D721Med (cell line): ENCODE measurements at regions not wholly inside any gene's neighbourhood (a gene's known extent, or its start where the extent isn't known, plus 50 kb on each side); places are given as distances from the start of the nearest gene placed in this dataset.

Experiments
- DNase-seq: peaks from one replicate; pipeline ENCODE4 v3.0.0; 2011; ENCODE audit warnings: low spot score; ENCODE audit not compliant: insufficient read length
- FAIRE-seq: peaks from 2 replicates; lab custom pipeline; 2011; peaks lifted over from hg19 to GRCh38; lab: Jason Lieb, UNC
- CTCF ChIP-seq: IDR thresholded peaks from 2 replicates; pipeline ENCODE4 v1.5.1; 2012; ENCODE audit warnings: mild to moderate bottlenecking, control low read depth; ENCODE audit not compliant: insufficient read depth; ENCODE audit errors: missing control alignments

- no peak for TF ChIP-seq CTCF
- FAIRE-seq (no peak), DNase-seq (no peak)
Observed at GRCh38 chr6:147029923-147030322, 174.3 kb upstream of the STXBP5 start.

- DNase-seq (no peak), FAIRE-seq (no peak)
- no peak for TF ChIP-seq CTCF
Observed at GRCh38 chr6:147033267-147033666, 170.9 kb upstream of the STXBP5 start.

DNA sequence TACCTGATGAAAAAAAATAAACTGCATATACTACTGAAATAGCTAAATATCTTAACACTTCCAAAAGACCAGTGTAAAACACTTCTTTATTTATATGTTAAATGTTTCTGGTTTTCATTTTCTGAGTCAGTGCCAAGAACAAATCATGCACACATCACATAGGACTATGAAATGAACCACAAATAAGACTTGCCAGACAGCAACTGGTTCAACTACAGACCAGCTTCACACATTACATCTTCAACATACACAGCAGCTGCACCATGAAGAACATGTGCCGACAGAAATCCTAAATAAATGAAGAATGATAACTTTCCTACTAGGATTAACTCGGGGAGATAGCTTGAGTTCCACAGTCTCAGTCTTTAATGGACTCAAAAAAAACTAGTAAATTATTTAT lies 168.3 kb upstream of the STXBP5 start:
- no peak for TF ChIP-seq CTCF
- FAIRE-seq (no peak), DNase-seq (no peak)

GRCh38 chr6:147037881-147038280 lies 166.3 kb upstream of the STXBP5 start:
- FAIRE-seq (no peak), DNase-seq (no peak)
- TF ChIP-seq CTCF = no peak

- FAIRE-seq (no peak), DNase-seq (no peak)
- no peak for TF ChIP-seq CTCF
Observed at GRCh38 chr6:147040121-147040910, 163.9 kb upstream of the STXBP5 start.

DNA sequence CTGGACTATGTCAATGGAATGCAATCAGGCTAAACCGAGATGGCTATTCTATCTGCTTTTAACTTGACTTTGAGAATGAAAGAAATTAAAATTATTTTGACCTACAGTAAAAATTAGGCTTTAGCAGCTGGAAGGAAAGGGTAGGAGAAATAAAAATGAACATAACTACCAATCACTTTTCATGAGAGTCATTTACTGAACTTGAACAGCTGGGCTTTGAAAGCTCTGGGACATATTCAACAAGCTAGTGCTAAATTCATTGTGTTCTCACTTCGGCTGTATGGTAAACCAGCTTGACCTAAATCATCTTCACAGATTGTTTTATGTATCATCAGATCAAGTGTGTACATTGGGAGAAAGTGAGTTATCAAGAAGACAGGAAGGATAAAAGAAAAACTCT lies 161.5 kb upstream of the STXBP5 start:
- DNase-seq (no peak), FAIRE-seq (no peak)
- no peak for TF ChIP-seq CTCF

DNA sequence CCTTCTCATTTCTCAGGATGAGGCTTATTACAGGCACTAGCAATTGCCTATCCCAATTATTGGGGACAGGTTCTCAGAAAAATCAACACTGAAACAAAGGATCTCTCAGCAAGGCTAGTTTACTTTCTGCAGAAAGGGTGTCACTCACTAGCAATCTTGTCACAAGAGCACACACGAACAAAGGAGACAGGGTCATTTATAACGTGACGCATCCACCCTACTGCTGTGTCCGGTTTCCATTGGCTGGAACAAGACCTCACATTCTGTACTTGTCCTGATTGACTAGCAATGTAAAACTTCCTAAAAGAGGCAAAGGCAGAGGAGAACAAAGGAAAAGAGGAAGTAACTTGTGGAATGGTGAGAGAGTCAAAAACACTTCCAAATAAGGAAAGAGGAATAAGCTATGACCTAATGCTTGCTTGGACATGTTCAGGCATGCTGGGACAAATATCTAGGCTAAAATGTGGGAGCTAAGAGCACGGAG lies 160.2 kb upstream of the STXBP5 start:
- FAIRE-seq (no peak), DNase-seq (no peak)
- no peak for TF ChIP-seq CTCF
